22Rv1 (cell line): ENCODE measurements at regions not wholly inside any gene's neighbourhood (a gene's known extent, or its start where the extent isn't known, plus 50 kb on each side); places are given as distances from the start of the nearest gene placed in this dataset.

Experiments
- H3K27ac ChIP-seq: fragments of 450-650 bp; 2 replicates; pipeline ENCODE4 v1.5.1; 2017
- ZFX ChIP-seq: fragments of 450-650 bp; IDR thresholded peaks from 2 replicates; pipeline ENCODE4 v1.6.1; 2017; ENCODE audit warnings: antibody characterized with exemption, borderline replicate concordance
- TF ChIP-seq, protein P1 (sequence below): fragments of 450-650 bp; IDR thresholded peaks from 2 replicates; pipeline ENCODE4 v1.5.1; 2017; ENCODE audit warnings: mild to moderate bottlenecking

DNA sequence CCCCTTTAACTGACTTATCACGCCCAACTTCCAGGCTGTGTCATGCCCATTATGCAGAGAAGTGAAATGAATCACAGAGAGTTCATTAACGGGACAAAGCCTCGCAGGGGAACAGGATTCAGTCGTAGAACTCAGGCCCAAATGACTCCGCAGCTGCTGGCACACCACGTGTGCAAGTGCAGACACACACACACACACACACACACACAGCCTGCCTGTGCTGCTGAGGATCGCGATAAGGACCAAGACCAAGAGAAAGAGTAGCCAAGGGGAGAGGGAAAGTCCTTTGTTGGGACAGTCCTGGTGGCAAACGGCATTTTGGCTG lies 90.0 kb upstream of the TAF1B start:
- TF ChIP-seq, protein P1, sequence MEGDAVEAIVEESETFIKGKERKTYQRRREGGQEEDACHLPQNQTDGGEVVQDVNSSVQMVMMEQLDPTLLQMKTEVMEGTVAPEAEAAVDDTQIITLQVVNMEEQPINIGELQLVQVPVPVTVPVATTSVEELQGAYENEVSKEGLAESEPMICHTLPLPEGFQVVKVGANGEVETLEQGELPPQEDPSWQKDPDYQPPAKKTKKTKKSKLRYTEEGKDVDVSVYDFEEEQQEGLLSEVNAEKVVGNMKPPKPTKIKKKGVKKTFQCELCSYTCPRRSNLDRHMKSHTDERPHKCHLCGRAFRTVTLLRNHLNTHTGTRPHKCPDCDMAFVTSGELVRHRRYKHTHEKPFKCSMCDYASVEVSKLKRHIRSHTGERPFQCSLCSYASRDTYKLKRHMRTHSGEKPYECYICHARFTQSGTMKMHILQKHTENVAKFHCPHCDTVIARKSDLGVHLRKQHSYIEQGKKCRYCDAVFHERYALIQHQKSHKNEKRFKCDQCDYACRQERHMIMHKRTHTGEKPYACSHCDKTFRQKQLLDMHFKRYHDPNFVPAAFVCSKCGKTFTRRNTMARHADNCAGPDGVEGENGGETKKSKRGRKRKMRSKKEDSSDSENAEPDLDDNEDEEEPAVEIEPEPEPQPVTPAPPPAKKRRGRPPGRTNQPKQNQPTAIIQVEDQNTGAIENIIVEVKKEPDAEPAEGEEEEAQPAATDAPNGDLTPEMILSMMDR = no peak
- TF ChIP-seq ZFX = no peak
- no peak overlapping the region for H3K27ac ChIP-seq

DNA sequence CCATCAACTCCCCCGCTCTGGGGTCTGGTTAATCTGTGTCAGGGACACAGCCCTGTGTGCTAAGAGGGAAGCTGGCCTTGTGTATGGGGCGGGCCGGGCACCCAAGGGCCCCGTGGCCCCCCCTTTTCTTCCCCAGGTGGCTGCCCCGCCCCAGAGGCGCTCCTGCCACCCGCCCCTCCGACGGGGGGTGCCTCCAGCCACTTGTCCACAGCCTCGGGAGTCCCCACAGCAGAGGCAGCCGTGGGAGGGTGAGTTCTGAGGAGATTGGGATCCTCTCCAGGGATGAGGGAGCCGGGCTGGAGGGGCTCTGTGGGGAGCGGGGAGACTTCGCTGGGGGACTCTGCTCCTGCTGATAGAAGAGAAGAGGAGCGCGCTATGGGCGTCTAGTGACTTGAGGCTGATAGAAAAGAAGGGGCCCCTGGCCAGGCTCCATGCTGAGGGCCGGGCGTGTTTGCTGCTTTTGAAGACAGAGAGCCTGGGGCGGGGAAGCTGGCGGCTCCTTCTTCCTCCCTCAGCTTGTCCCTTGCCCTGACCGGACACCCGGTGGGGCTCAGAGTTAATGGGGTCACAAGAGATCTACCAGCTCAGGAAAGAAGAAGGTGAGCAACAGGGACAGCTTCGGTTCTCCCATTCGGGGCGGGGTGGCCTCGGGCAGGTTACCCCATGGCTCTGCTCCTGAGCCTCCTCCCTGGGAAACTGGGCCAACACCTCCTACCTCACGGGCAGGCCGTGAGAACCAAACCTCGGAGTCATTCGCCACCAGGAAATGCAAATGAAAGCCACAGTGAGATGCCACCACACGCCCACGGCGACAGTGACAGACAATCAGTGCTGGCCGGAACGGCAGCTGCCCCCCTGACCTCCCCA lies 89.4 kb upstream of the TAF1B start:
- no peak overlapping the region for H3K27ac ChIP-seq
- TF ChIP-seq, protein P1 = no peak
- TF ChIP-seq ZFX = no peak

DNA sequence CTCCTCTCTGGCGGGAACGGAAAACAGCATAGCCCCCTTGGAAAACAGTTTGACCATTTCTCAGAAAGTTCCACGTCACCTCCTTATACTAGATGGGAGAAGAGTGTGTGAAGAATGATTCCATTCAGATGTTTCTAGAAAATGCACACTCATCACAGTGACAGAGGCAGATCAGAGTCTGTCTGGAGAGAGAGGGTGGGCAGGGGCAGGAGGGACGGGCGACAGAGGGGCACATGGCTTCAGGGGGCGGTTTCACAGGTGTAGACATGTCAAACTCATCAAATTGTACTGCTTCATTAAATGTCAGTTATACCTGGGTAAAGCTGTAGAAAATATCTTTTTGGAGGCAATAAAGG lies 88.8 kb upstream of the TAF1B start:
- H3K27ac ChIP-seq = no peak overlapping the region

DNA sequence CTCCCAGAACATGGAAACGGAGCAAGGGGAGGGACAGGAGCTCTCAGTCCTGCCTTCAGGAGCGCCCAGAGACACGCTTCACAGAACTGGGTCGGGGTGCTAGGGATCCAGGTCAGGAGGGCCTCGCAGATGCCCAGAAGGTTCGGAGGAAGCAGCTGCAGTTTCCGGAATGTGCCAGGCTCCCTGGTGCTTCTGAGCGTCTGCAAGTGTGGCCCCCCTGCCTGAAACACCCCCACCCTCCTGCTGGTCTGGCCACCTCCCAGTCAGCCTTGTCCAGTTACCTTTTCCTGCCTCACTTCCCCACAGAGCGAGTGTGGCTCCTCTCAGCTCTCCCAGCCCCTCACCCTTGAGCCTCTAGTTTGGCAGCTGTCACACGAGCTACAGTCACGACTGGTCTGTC lies 88.3 kb upstream of the TAF1B start:
- TF ChIP-seq, protein P1 = no peak
- no peak for TF ChIP-seq ZFX
- no peak overlapping the region for H3K27ac ChIP-seq

More for the DNA sequence above, 88.8 kb upstream of the TAF1B start:
- TF ChIP-seq ZFX = no peak
- TF ChIP-seq, protein P1 = no peak

DNA sequence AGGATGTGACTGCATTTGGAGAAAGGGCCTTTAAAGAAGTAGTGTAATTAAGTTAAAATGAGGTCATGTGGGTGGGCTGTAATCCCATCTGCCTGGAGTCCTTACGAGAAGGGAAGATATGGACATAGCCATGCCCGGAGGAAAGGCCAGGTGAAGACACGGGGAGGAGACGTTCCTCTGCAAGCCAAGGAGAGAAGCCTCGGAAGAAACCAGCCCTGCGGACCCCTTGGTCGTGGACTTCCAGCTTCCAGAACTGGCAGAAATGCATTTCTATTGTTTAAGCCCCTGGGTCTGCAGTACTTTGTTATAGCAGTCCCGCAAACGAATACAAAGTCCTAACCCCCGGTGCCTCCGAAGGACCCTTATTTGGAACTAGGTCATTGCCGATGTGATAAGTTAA lies 87.6 kb upstream of the TAF1B start:
- H3K27ac ChIP-seq = no peak overlapping the region
- TF ChIP-seq ZFX = no peak
- TF ChIP-seq, protein P1 = no peak

DNA sequence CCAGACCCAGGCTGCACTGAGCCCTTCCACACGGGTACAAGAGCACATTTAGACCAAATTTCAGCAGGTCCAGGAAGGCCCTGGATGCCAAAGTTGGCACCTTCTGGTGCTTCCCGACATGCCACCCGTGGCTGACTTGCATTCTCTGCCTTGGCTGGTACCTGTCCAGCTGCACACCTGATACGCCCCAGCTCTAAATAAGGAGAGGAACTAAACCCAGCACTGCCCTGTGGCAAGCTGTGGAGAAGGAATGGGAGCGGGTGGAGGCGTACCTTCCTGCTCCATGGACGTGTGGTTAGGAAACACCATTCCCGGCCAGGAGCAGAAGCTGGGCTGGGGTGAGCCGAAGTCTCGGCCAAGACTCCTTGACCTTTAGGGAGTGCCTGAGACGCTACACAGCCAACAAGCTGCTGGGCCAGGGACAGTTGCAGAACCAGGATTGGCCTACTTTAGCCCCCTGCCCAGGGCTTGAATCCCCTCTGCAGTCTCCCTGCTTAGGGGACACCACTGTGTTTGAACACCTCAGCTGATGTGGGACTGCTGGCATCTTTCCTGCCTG lies 86.5 kb upstream of the TAF1B start:
- no peak for TF ChIP-seq ZFX
- TF ChIP-seq, protein P1 = no peak
- H3K27ac ChIP-seq = no peak overlapping the region

DNA sequence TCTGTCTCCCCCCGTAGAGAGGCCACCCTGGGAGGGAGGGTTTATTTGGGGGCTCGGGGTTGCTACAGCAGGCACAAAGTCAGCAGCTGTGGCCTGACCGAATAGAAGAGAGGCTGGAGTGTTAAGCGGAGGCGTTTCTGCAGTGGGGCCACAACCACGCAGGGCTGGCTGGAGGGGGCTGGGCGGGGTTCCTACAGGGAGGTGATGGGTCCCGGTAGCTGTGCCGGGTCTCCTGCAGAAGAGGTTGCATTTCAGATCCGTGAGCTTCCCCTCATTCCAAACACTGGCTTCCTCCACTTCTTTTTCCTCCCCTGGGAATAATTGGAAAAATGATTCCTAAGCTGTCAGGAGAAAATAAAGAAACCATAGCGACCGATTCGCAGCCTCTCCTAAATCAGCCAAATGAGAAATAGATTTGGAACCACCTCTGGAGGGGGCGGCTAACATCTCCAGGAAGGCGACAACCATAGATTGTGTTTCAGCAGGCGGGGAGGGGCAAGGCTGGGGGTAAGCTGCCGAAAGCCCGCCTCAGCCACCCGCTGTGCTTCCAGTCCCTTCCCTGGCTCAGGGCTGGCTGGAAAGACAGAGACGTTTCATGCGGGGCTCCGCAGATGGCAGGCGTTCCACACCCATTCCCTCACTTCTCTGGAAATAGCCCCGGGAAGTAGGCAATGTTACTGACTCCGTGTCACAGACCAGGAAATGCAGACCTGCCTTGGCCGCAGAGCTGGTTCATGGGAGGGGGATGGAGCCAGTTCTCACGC lies 85.6 kb upstream of the TAF1B start:
- TF ChIP-seq, protein P1 = no peak
- no peak for TF ChIP-seq ZFX
- no peak overlapping the region for H3K27ac ChIP-seq
